ENCODE measurements at regions not wholly inside any gene's neighbourhood (a gene's known extent, or its start where the extent isn't known, plus 50 kb on each side); places are given as distances from the start of the nearest gene placed in this dataset.

GRCh38 chr17:63099425-63099824, 133.4 kb downstream of the TANC2 start:
- TF ChIP-seq EZH2phosphoT487 (IDR thresholded peaks at IDR 0.05; ENCODE audit: borderline replicate concordance, low read length) (no peak), CTCF (IDR thresholded peaks at IDR 0.05; ENCODE audit: low read depth, low read length, poor library complexity, severe bottlenecking) (no peak)
